ENCODE measurements at regions not wholly inside any gene's neighbourhood (a gene's known extent, or its start where the extent isn't known, plus 50 kb on each side); places are given as distances from the start of the nearest gene placed in this dataset.
A peak's percentile ranks its signal among the peaks of the same experiment; 100 is the strongest.
"Not testable (repeated sequence)": the region's sequence is repeated elsewhere in the genome, so short reads cannot be mapped to it uniquely, and the experiment has no call there.

DNA sequence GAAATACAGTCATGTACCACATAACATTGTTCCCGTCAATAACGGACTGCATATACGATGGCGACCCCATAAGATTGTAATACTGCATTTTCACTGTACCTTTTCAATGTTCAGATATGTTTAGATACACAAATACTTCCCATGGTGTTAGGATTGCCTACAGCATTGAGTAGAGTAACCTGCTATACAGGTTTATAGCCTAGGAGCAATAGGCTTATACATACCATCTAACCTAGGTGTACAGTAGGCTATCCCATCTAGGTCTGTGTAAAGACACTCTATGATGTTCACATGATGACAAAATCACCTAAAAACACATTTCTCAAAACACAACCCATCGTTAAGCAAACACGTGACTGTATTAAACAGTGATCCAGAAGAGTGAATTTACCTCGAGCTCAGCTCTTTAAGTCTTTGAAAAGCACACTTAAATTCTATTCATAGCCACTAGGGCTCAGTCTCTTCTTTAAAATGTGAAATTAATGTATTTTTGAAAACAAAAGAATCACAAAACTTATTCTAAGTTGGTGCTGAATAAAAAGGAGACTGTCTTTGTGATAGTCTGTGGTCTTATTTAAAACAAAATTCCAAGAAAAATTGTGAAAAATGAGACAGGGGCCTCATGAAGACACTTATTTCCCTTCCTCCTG lies 239.1 kb upstream of the ARID2 start:
- no peak for DNase-seq

GRCh38 chr12:45494279-45494678 lies 235.2 kb upstream of the ARID2 start:
- DNase-seq = no peak

GRCh38 chr12:45498645-45499044 lies 230.9 kb upstream of the ARID2 start:
- no peak for DNase-seq

DNA sequence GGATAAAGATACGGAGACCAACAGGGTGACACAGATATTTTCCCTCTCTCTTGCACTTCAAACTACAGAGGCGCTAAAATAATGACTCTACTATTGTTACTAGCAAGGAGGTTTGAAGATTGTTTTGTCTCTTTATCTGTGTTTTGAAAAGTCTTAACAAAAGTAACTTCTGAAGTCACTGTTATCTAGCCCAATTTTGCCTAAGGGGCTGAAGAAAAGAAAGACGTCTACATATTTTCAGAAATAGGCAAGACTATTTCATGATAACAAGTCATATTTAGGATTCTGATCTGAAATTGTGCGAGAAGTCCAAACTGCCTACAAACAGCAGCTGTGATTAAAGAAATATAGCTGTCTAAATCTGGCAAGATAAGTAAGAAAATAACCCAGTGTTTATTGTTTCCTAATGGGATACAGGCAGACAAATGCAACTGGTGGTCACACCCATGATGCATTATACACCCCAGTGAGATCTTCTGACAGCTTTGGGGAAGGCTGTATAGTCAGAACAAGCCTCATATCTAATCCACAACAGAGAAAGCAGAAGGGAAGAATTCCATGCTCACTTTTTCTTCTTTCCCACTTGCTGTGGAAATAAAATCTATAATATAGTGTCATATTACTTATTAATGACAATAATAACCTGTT lies 226.9 kb upstream of the ARID2 start:
- no peak for DNase-seq

DNA sequence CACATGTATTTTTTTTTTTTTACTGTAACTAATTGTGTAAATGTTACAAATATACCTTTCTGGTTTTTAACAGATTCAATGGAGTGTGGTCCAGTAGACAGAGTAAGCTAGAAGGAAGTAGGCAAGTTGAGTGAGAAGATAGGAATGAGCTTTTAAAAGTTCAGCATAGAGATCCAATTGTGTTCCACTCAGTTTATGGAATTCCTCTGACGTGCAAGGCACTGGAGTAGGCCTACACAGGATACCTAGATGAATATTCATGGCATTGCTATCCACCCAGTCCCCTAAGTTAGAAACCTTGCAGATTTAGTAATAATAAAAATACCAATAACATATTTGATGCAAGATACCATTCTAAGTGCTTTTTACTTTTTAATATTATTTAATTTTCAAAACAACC lies 225.6 kb upstream of the ARID2 start:
- DNase-seq = no peak

GRCh38 chr12:45504316-45505010 lies 225.0 kb upstream of the ARID2 start:
- no peak for DNase-seq

GRCh38 chr12:45509187-45509586 lies 220.3 kb upstream of the ARID2 start:
- no peak for DNase-seq

DNA sequence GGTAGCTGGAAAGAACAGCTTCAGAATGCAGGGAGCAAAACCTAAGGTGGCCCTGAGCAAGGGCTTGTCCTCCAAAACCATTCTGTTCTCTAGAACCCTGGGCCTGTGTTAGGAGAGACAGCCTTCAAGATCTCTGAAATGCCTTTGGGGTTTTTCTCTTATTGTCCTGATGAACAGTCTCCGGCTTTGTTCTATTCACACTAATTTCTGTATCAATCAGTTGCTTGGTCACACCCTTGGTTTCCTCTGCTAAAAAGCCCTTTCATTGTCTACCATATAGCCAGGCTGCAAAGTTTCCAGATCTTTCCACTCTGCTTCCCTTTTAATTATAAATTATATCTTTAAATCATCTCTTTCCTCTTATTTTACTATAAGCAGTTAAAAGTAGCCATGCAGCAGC lies 219.9 kb upstream of the ARID2 start:
- DNase-seq = no peak

DNA sequence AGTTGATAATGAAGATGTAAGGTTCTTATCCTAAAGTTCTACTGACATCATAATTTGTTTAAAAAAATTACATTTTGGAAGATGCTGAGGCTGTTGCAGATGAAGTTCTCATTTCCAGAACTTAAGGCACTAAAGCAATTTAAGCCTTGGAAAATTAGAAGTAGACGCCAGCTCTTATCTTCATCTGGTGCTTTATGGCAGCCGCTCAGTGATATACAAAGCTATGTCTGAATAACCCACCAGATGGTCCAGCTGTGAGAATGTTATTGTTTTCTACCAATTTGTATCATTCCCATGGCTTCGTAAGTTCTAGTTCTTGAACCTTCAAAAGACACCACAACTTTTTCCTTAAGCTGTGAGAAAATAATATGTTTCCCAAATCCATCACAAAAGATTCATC lies 212.1 kb upstream of the ARID2 start:
- no peak for DNase-seq

DNA sequence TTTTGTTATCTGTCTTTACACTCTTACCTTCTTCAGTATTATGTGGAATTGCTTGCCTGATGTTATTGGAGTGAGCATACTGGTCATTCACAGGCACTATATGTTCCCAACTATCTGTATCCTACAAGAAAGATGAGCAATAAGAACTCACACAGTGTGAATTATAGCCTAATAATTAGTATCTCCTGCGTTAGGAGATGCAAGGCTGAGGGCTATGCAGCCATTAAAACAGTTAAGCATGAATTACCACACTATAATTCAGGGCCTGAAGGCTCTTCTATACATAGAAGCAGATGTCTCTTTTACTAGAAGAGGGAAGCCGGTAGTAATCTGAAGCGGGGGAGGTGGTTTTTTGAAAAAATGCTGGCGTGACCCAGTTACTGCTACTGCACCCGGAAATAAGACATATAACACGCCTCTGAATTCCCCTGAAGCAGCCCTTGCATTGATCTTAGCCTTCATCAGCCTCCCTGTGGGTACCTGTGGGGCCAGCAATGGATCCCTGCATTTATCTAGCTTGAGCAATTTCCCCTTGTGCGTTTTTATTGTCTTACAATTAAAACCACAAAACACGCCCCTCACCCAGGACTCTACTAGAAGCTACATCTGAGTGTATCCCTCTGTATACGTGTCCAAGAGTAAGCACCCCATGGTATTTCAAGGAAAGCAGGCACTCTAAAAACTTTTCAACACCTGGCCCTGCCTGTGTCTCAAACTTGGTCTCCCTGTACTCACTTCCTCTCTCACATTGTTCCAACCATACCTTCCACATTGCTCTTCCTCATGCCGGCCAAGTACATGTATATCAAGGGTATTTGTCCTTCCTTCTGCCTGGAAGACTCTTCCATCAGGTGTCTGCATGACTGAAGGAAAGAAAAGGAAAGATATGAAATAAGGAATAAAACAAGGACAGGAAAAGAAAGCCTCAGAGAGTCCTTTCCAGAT lies 210.9 kb upstream of the ARID2 start:
- DNase-seq = peak; percentile 47

DNA sequence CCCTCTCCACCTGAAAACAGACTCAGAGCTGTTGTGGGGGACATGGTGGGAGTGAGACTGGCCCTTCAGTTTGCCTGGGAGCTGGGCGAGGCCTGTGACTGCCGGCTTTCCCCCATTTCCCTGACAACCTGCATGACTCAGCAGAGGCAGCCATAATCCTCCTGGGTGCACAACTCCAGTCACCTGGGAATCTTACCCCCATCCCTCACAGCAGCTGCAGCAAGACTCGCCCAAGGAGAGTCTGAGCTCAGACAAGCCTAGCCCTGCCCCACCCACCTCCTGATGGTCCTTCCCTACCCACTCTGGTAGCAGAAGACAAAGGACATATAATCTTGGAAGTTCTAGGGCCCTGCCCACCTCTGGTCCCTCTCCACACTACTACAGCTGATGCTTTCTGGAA lies 207.3 kb upstream of the ARID2 start:
- DNase-seq = no peak

- DNase-seq = not testable (repeated sequence)
Observed at GRCh38 chr12:45526823-45527222, 202.7 kb upstream of the ARID2 start.

GRCh38 chr12:45532113-45532512 lies 197.4 kb upstream of the ARID2 start:
- DNase-seq = no peak

- no peak for DNase-seq
Observed at GRCh38 chr12:45535610-45536180, 193.8 kb upstream of the ARID2 start.

DNA sequence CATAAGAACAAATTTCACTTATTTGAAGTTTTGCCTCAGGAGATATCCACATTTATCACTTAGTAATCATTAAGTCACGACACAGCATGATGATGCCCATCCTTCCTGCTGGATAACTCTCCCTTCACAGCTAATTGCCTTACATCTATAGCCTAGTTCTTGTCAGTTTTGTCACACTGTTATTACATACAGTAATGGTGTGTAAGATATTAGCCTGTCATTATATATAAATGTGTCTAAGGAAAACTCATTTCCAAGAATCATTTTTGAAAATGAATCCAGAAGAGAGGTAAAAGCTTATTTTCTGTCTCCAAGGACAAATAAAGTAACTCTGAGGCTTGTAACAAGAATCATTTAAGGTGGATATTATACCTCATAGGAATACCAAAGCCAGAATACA lies 193.2 kb upstream of the ARID2 start:
- DNase-seq = no peak

GRCh38 chr12:45540661-45541341 lies 188.7 kb upstream of the ARID2 start:
- DNase-seq = no peak

DNA sequence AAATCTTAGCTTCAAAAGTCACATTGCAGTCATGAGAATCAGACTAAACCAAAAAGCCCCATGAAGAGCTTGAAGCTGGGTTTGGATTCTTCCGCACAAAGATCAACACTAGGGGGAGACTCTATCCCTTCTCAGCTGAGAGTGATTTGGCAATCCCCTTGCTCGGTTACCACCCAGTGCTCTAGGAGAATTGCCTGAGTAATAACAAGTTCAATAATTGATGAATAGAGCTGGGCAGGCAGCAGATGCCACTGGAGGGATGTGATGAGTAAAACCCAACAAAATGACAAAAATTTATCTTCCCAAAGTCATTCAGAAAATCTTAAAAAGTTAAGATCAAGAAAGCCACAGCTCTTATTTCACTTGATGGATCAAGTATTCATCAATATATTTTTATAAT lies 185.6 kb upstream of the ARID2 start:
- peak; percentile 33 for DNase-seq

- no peak for DNase-seq
Observed at GRCh38 chr12:45546545-45546944, 183.0 kb upstream of the ARID2 start.

GRCh38 chr12:45547132-45547531 lies 182.4 kb upstream of the ARID2 start:
- DNase-seq = no peak

DNA sequence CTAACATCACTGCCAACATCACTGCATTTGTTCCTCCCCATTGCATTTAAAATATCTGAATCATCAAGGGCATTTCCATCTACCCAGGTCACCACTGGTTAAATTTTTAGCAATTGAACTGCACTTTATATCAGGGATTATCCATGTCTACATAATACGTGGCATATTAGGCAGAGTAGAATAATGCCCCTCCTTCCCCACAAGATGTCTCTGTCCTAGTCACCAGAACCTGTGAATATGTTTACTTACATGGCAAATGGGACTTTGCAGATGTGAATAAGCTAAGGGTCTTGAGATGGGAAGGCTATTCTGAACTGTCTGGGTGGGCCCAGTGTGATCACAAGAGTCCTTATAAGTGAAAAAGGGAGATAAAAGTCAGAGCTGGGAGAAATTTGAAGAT lies 181.7 kb upstream of the ARID2 start:
- DNase-seq = no peak

DNA sequence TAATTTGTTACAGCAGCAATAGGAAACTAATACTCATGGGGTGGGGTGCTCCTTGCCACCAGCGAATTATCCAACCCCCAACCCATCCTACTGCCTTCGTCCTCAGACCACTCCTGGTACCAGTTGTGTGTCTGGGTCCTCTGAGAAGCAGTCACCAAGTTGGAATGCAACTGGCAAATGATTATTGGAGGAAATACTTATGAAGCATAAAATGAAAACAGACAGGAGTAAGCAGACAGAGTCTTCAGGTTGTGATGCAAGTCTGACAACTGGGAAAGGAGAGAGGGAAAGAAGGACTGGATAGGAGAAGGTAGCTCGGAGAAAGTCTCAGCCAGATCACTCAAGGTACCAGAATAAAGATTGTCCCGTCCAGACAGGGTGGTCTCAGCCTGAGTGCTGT lies 181.1 kb upstream of the ARID2 start:
- DNase-seq = no peak

DNA sequence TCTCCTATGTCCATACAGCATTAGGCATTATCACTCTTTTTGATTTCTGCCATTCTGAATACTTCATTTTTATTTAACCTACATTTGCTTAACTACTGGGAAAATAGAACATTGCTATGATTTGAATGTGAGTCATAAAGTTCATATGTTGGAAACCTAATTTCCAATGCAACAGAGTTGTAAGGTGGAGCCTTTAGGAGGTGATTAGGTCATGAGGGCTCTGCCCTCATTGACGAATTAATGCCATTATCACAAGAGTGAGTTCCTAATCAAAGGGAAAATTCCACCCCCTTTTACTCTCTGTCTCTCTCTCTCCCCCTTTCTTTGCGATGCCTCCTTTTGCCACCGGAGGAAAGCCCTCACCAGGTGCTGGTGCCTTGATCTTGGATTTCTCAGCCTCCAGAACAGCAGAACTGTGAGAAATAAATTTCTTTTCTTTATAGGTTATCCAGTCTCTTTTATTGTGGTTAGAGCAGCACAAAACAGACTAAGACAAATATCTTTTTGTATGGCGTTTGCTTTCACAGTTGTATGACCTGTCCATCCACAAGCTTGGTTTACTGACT lies 180.1 kb upstream of the ARID2 start:
- DNase-seq = no peak
